ENCODE measurements at regions not wholly inside any gene's neighbourhood (a gene's known extent, or its start where the extent isn't known, plus 50 kb on each side); places are given as distances from the start of the nearest gene placed in this dataset.

DNA sequence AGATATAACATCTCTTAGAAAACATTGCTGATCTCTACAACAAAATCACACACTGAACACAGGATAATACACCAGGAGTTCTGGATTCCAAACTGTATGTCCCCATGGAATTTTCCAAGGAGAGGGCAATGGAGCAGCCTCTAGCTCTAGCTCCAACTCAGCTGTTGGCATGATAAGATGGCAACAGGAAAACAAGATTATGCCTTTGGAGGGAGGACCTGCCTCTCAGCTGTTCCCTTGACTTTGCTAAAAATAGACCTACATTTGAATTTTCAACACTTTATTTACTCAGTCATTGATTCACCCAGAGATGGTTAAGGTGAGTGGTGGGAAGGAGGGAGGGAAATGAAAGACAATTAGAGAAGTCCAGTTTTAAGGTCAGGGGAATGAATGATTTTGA lies 246.7 kb downstream of the ALDH8A1 start:
- TF ChIP-seq CTCF (IDR thresholded peaks at IDR 0.05; ENCODE audit: low read length) (no peak), EZH2 (optimal IDR thresholded peaks at IDR 0.05; ENCODE audit: low read depth, low read length) (no peak)
